ENCODE measurements at regions not wholly inside any gene's neighbourhood (a gene's known extent, or its start where the extent isn't known, plus 50 kb on each side); places are given as distances from the start of the nearest gene placed in this dataset.
"Not testable (repeated sequence)": the region's sequence is repeated elsewhere in the genome, so short reads cannot be mapped to it uniquely, and the experiment has no call there.

GRCh38 chr5:50898966-50899365 is 232.5 kb downstream of the PARP8 start:
- DNase-seq: no peak

- no peak for DNase-seq
These were observed 234.6 kb downstream of the PARP8 start for GRCh38 chr5:50900952-50901510.

- DNase-seq: no peak
These were observed 237.2 kb downstream of the PARP8 start for GRCh38 chr5:50903651-50904050.

- DNase-seq: no peak
These were observed 239.6 kb downstream of the PARP8 start for GRCh38 chr5:50905996-50906570.

GRCh38 chr5:50920160-50920559 is 253.7 kb downstream of the PARP8 start:
- DNase-seq: not testable (repeated sequence)

- DNase-seq: no peak
These were observed 255.1 kb downstream of the PARP8 start for GRCh38 chr5:50921366-50922133.

GRCh38 chr5:50922134-50922941 is 255.9 kb downstream of the PARP8 start:
- not testable (repeated sequence) for DNase-seq

- no peak for DNase-seq
These were observed 256.7 kb downstream of the PARP8 start for GRCh38 chr5:50922942-50923767.

- no peak for DNase-seq
These were observed 257.5 kb downstream of the PARP8 start for GRCh38 chr5:50923768-50924494.

GRCh38 chr5:50927953-50928352 is 261.5 kb downstream of the PARP8 start:
- DNase-seq: no peak

GRCh38 chr5:50929174-50929573 is 262.7 kb downstream of the PARP8 start:
- no peak for DNase-seq

- no peak for DNase-seq
These were observed 267.9 kb downstream of the PARP8 start for GRCh38 chr5:50934343-50934742.

GRCh38 chr5:50945139-50945538 is 278.7 kb downstream of the PARP8 start:
- DNase-seq: no peak

GRCh38 chr5:50947906-50948683 is 281.7 kb downstream of the PARP8 start:
- DNase-seq: no peak

GRCh38 chr5:50953290-50953689 is 286.9 kb downstream of the PARP8 start:
- no peak for DNase-seq

- no peak for DNase-seq
These were observed 292.5 kb downstream of the PARP8 start for GRCh38 chr5:50958852-50959457.

GRCh38 chr5:50962934-50963872 is 296.8 kb downstream of the PARP8 start:
- DNase-seq: peak; percentile 70

- no peak for DNase-seq
These were observed 297.7 kb downstream of the PARP8 start for GRCh38 chr5:50963971-50964745.

All from stimulated activated CD4-positive, alpha-beta T cell treated with anti-CD3 and anti-CD28 coated beads, Interleukin-1b, Interleukin-23, amount 100 ng/mL, for 48 hours (primary cell).